ENCODE measurements at regions not wholly inside any gene's neighbourhood (a gene's known extent, or its start where the extent isn't known, plus 50 kb on each side); places are given as distances from the start of the nearest gene placed in this dataset.
"Not testable (repeated sequence)": the region's sequence is repeated elsewhere in the genome, so short reads cannot be mapped to it uniquely, and the experiment has no call there.

- no peak overlapping the region for H3K9ac ChIP-seq (ENCODE audit: low read depth, low read length)
- no peaks in the 10 kb centered on the region for H3K36me3 ChIP-seq (ENCODE audit: insufficient read depth, low read length)
- H3K4me1 ChIP-seq (ENCODE audit: insufficient read depth, low read length): no peaks in the 10 kb centered on the region
- no peaks in the 10 kb centered on the region for H3K9me3 ChIP-seq (ENCODE audit: control insufficient read depth, insufficient read depth, low read length)
Observed at GRCh38 chr18:56508370-56509036, 129.9 kb downstream of the TXNL1 start.

- no peaks in the 10 kb centered on the region for H3K4me1 ChIP-seq (ENCODE audit: insufficient read depth, low read length)
- no peaks in the 10 kb centered on the region for H3K36me3 ChIP-seq (ENCODE audit: insufficient read depth, low read length)
- no peak overlapping the region for H3K9ac ChIP-seq (ENCODE audit: low read depth, low read length)
- no peaks in the 10 kb centered on the region for H3K9me3 ChIP-seq (ENCODE audit: control insufficient read depth, insufficient read depth, low read length)
Observed at GRCh38 chr18:56505971-56506370, 132.4 kb downstream of the TXNL1 start.

GRCh38 chr18:56505293-56505692 lies 133.1 kb downstream of the TXNL1 start:
- H3K4me1 ChIP-seq (ENCODE audit: insufficient read depth, low read length): no peaks in the 10 kb centered on the region
- H3K9ac ChIP-seq (ENCODE audit: low read depth, low read length): no peak overlapping the region
- H3K36me3 ChIP-seq (ENCODE audit: insufficient read depth, low read length): no peaks in the 10 kb centered on the region

GRCh38 chr18:56501896-56502295 lies 136.5 kb downstream of the TXNL1 start:
- H3K9ac ChIP-seq (ENCODE audit: low read depth, low read length): no peak overlapping the region
- H3K9me3 ChIP-seq (ENCODE audit: control insufficient read depth, insufficient read depth, low read length): no peaks in the 10 kb centered on the region; the same call in 1 of the 2 replicates
- no peaks in the 10 kb centered on the region for H3K36me3 ChIP-seq (ENCODE audit: insufficient read depth, low read length)
- H3K4me1 ChIP-seq (ENCODE audit: insufficient read depth, low read length): no peaks in the 10 kb centered on the region

More at GRCh38 chr18:56505293-56505692, 133.1 kb downstream of the TXNL1 start:
- H3K9me3 ChIP-seq (ENCODE audit: control insufficient read depth, insufficient read depth, low read length): no peaks in the 10 kb centered on the region

- Histone ChIP-seq H3K36me3 (ENCODE audit: insufficient read depth, low read length) (no peaks in the 10 kb centered on the region), H3K9ac (ENCODE audit: low read depth, low read length) (no peak overlapping the region), H3K9me3 (ENCODE audit: control insufficient read depth, insufficient read depth, low read length) (peaks cover 4% of the 10 kb centered on the region; the same call in 1 of the 2 replicates), H3K4me1 (ENCODE audit: insufficient read depth, low read length) (no peaks in the 10 kb centered on the region)
Observed at GRCh38 chr18:56495884-56496283, 142.5 kb downstream of the TXNL1 start.

GRCh38 chr18:56493531-56493930 lies 144.9 kb downstream of the TXNL1 start:
- no peaks in the 10 kb centered on the region for H3K4me1 ChIP-seq (ENCODE audit: insufficient read depth, low read length)
- H3K36me3 ChIP-seq (ENCODE audit: insufficient read depth, low read length): no peaks in the 10 kb centered on the region
- peaks cover 4% of the 10 kb centered on the region; the same call in 1 of the 2 replicates for H3K9me3 ChIP-seq (ENCODE audit: control insufficient read depth, insufficient read depth, low read length)
- no peak overlapping the region for H3K9ac ChIP-seq (ENCODE audit: low read depth, low read length)

GRCh38 chr18:56492136-56492535 lies 146.3 kb downstream of the TXNL1 start:
- H3K9ac ChIP-seq (ENCODE audit: low read depth, low read length): no peak overlapping the region
- no peaks in the 10 kb centered on the region for H3K4me1 ChIP-seq (ENCODE audit: insufficient read depth, low read length)
- peaks cover 4% of the 10 kb centered on the region; the same call in 1 of the 2 replicates for H3K9me3 ChIP-seq (ENCODE audit: control insufficient read depth, insufficient read depth, low read length)
- no peaks in the 10 kb centered on the region for H3K36me3 ChIP-seq (ENCODE audit: insufficient read depth, low read length)

- Histone ChIP-seq H3K9me3 (ENCODE audit: control insufficient read depth, insufficient read depth, low read length) (no peaks in the 10 kb centered on the region), H3K4me1 (ENCODE audit: insufficient read depth, low read length) (no peaks in the 10 kb centered on the region), H3K36me3 (ENCODE audit: insufficient read depth, low read length) (no peaks in the 10 kb centered on the region), H3K9ac (ENCODE audit: low read depth, low read length) (no peak overlapping the region)
Observed at GRCh38 chr18:56490942-56491341, 147.4 kb downstream of the TXNL1 start.

- Histone ChIP-seq H3K4me1 (ENCODE audit: insufficient read depth, low read length) (no peaks in the 10 kb centered on the region), H3K9me3 (ENCODE audit: control insufficient read depth, insufficient read depth, low read length) (no peaks in the 10 kb centered on the region)
Observed at GRCh38 chr18:56489893-56490292, 148.5 kb downstream of the TXNL1 start.

GRCh38 chr18:56488739-56489138 lies 149.7 kb downstream of the TXNL1 start:
- Histone ChIP-seq H3K4me1 (ENCODE audit: insufficient read depth, low read length) (no peaks in the 10 kb centered on the region), H3K9ac (ENCODE audit: low read depth, low read length) (no peak overlapping the region), H3K36me3 (ENCODE audit: insufficient read depth, low read length) (no peaks in the 10 kb centered on the region), H3K9me3 (ENCODE audit: control insufficient read depth, insufficient read depth, low read length) (no peaks in the 10 kb centered on the region)

More at GRCh38 chr18:56489893-56490292, 148.5 kb downstream of the TXNL1 start:
- Histone ChIP-seq H3K36me3 (ENCODE audit: insufficient read depth, low read length) (no peaks in the 10 kb centered on the region), H3K9ac (ENCODE audit: low read depth, low read length) (no peak overlapping the region)

- no peaks in the 10 kb centered on the region for H3K36me3 ChIP-seq (ENCODE audit: insufficient read depth, low read length)
- H3K4me1 ChIP-seq (ENCODE audit: insufficient read depth, low read length): no peaks in the 10 kb centered on the region
- no peaks in the 10 kb centered on the region for H3K9me3 ChIP-seq (ENCODE audit: control insufficient read depth, insufficient read depth, low read length)
- H3K9ac ChIP-seq (ENCODE audit: low read depth, low read length): no peak overlapping the region
Observed at GRCh38 chr18:56487801-56488200, 150.6 kb downstream of the TXNL1 start.

GRCh38 chr18:56483386-56483785 lies 155.0 kb downstream of the TXNL1 start:
- Histone ChIP-seq H3K9me3 (ENCODE audit: control insufficient read depth, insufficient read depth, low read length) (no peaks in the 10 kb centered on the region), H3K9ac (ENCODE audit: low read depth, low read length) (no peak overlapping the region), H3K4me1 (ENCODE audit: insufficient read depth, low read length) (no peaks in the 10 kb centered on the region), H3K36me3 (ENCODE audit: insufficient read depth, low read length) (no peaks in the 10 kb centered on the region)

- not testable (repeated sequence) for H3K4me1 ChIP-seq (ENCODE audit: insufficient read depth, low read length); H3K9ac ChIP-seq (ENCODE audit: low read depth, low read length); H3K9me3 ChIP-seq (ENCODE audit: control insufficient read depth, insufficient read depth, low read length); H3K36me3 ChIP-seq (ENCODE audit: insufficient read depth, low read length)
Observed at GRCh38 chr18:56482813-56483212, 155.6 kb downstream of the TXNL1 start.

GRCh38 chr18:56481751-56482150 lies 156.6 kb downstream of the TXNL1 start:
- no peaks in the 10 kb centered on the region for H3K36me3 ChIP-seq (ENCODE audit: insufficient read depth, low read length)
- H3K9me3 ChIP-seq (ENCODE audit: control insufficient read depth, insufficient read depth, low read length): no peaks in the 10 kb centered on the region
- H3K9ac ChIP-seq (ENCODE audit: low read depth, low read length): no peak overlapping the region
- H3K4me1 ChIP-seq (ENCODE audit: insufficient read depth, low read length): no peaks in the 10 kb centered on the region

GRCh38 chr18:56479841-56480240 lies 158.6 kb downstream of the TXNL1 start:
- no peaks in the 10 kb centered on the region for H3K9me3 ChIP-seq (ENCODE audit: control insufficient read depth, insufficient read depth, low read length)
- no peak overlapping the region for H3K9ac ChIP-seq (ENCODE audit: low read depth, low read length)
- H3K4me1 ChIP-seq (ENCODE audit: insufficient read depth, low read length): no peaks in the 10 kb centered on the region
- no peaks in the 10 kb centered on the region for H3K36me3 ChIP-seq (ENCODE audit: insufficient read depth, low read length)

All from ES-I3 (cell line).